CD8-positive, alpha-beta memory T cell (primary cell): ENCODE measurements at regions not wholly inside any gene's neighbourhood (a gene's known extent, or its start where the extent isn't known, plus 50 kb on each side); places are given as distances from the start of the nearest gene placed in this dataset.
"Not testable (repeated sequence)": the region's sequence is repeated elsewhere in the genome, so short reads cannot be mapped to it uniquely, and the experiment has no call there.

Experiments used
- CTCF ChIA-PET: fragments of 350-600 bp; sonication (Branson Sonifier 250); formaldehyde crosslinking; loops from one replicate; lab custom pipeline; 2021; ENCODE audit warnings: antibody characterized with exemption; lab: Charles Lee
- POLR2A ChIA-PET: fragments of 350-600 bp; sonication (Branson Sonifier 250); formaldehyde crosslinking; loops from one replicate; lab custom pipeline; 2021; ENCODE audit warnings: antibody characterized with exemption; lab: Charles Lee
- DNase-seq, 5 donors: peaks; one replicate each; pipeline versions ENCODE4 v3.0.0 to v3.0.0-alpha.2; 2020 to 2022; ENCODE audit warnings: mixed read lengths in 1 of 5
- H3K27ac ChIP-seq: one replicate; pipeline ENCODE4 v1.7.0; 2013; ENCODE audit warnings: low read depth, mild to moderate bottlenecking, low read length, moderate library complexity
- H3K27me3 ChIP-seq: 2 replicates; pipeline ENCODE4 v1.7.0; 2013; ENCODE audit warnings: low read length, mild to moderate bottlenecking; ENCODE audit not compliant: insufficient read depth, poor library complexity, severe bottlenecking
- H3K36me3 ChIP-seq: 2 replicates; pipeline ENCODE4 v1.7.0; 2013; ENCODE audit warnings: mild to moderate bottlenecking, low read length, moderate library complexity; ENCODE audit not compliant: insufficient read depth
- H3K4me1 ChIP-seq: 2 replicates; pipeline ENCODE4 v1.7.0; 2013; ENCODE audit warnings: mild to moderate bottlenecking, low read length, moderate library complexity; ENCODE audit not compliant: insufficient read depth
- H3K4me3 ChIP-seq: 2 replicates; pipeline ENCODE4 v1.7.0; 2013; ENCODE audit warnings: mild to moderate bottlenecking, low read length
- H3K9me3 ChIP-seq: 2 replicates; pipeline ENCODE4 v1.7.0; 2013; ENCODE audit warnings: mild to moderate bottlenecking, low read length
- H3K27ac Mint-ChIP-seq, 8 donors: one replicate each; pipeline ENCODE4 v1.8.0; 2020 to 2021; ENCODE audit warnings: mixed read lengths in 8 of 8, mild to moderate bottlenecking in 6 of 8, inconsistent platforms in 3 of 8, moderate library complexity in 3 of 8
- H3K27me3 Mint-ChIP-seq, 2 donors: one replicate each; pipeline ENCODE4 v1.8.0; 2020 to 2021; ENCODE audit warnings: mixed read lengths in 2 of 2, mild to moderate bottlenecking in 1 of 2, moderate library complexity in 1 of 2
- H3K36me3 Mint-ChIP-seq, 3 donors: one replicate each; pipeline ENCODE4 v1.8.0; 2020 to 2021; ENCODE audit warnings: mixed read lengths in 3 of 3, inconsistent platforms in 1 of 3, mild to moderate bottlenecking in 1 of 3
- H3K4me1 Mint-ChIP-seq, 3 donors: one replicate each; pipeline ENCODE4 v1.8.0; 2020 to 2021; ENCODE audit warnings: mixed read lengths in 3 of 3, inconsistent platforms in 1 of 3, mild to moderate bottlenecking in 1 of 3
- H3K4me3 Mint-ChIP-seq, 7 donors: one replicate each; pipeline ENCODE4 v1.8.0; 2020 to 2021; ENCODE audit warnings: mixed read lengths in 7 of 7, mild to moderate bottlenecking in 6 of 7, moderate library complexity in 4 of 7, inconsistent platforms in 2 of 7
- H3K9me3 Mint-ChIP-seq, 5 donors: one replicate each; pipeline ENCODE4 v1.8.0; 2020 to 2022; ENCODE audit warnings: mixed read lengths in 5 of 5, mild to moderate bottlenecking in 3 of 5, moderate library complexity in 2 of 5, inconsistent platforms in 1 of 5

GRCh38 chr4:34289489-34289888 lies 1954.8 kb downstream of the ARAP2 start:
- Mint-ChIP-seq H3K27ac (no peak overlapping the region), H3K4me1 (no peaks in the 10 kb centered on the region), H3K27me3 (no peaks in the 10 kb centered on the region), H3K4me3 (no peak overlapping the region), H3K36me3 (no peaks in the 10 kb centered on the region), H3K9me3 (peaks cover 0 to 26% (median 2%) of the 10 kb centered on the region in 5 donors)
- DNase-seq = no peak
- Histone ChIP-seq H3K4me3 (no peak overlapping the region), H3K27ac (no peak overlapping the region), H3K9me3 (no peaks in the 10 kb centered on the region), H3K36me3 (no peaks in the 10 kb centered on the region), H3K27me3 (no peaks in the 10 kb centered on the region), H3K4me1 (no peaks in the 10 kb centered on the region)
- ChIA-PET CTCF (no interaction called here), POLR2A (no interaction called here)

GRCh38 chr4:34289962-34290361 lies 1954.4 kb downstream of the ARAP2 start:
- Histone ChIP-seq H3K4me3 (no peak overlapping the region), H3K27me3 (no peaks in the 10 kb centered on the region), H3K36me3 (no peaks in the 10 kb centered on the region), H3K4me1 (no peaks in the 10 kb centered on the region), H3K27ac (no peak overlapping the region), H3K9me3 (no peaks in the 10 kb centered on the region)
- Mint-ChIP-seq H3K36me3 (no peaks in the 10 kb centered on the region), H3K27me3 (no peaks in the 10 kb centered on the region), H3K4me1 (no peaks in the 10 kb centered on the region), H3K4me3 (no peak overlapping the region), H3K9me3 (peaks cover 0 to 30% (median 2%) of the 10 kb centered on the region in 5 donors), H3K27ac (no peak overlapping the region)
- no peak for DNase-seq
- POLR2A ChIA-PET = no interaction called here
- CTCF ChIA-PET = no interaction called here

GRCh38 chr4:34293459-34293858 lies 1950.9 kb downstream of the ARAP2 start:
- Mint-ChIP-seq H3K36me3 (no peaks in the 10 kb centered on the region), H3K9me3 (peaks cover 0 to 38% (median 2%) of the 10 kb centered on the region in 5 donors), H3K27ac (no peak overlapping the region), H3K4me3 (no peak overlapping the region), H3K4me1 (no peaks in the 10 kb centered on the region), H3K27me3 (no peaks in the 10 kb centered on the region)
- DNase-seq = no peak
- ChIA-PET CTCF (no interaction called here), POLR2A (no interaction called here)
- Histone ChIP-seq H3K27me3 (no peaks in the 10 kb centered on the region), H3K36me3 (no peaks in the 10 kb centered on the region), H3K9me3 (no peaks in the 10 kb centered on the region), H3K4me3 (no peak overlapping the region), H3K4me1 (no peaks in the 10 kb centered on the region), H3K27ac (no peak overlapping the region)

- POLR2A ChIA-PET = no interaction called here
These were observed 1934.9 kb downstream of the ARAP2 start for GRCh38 chr4:34309383-34309906.

GRCh38 chr4:34318773-34319172 lies 1925.5 kb downstream of the ARAP2 start:
- H3K27me3 ChIP-seq = no peaks in the 10 kb centered on the region
- H3K4me1 ChIP-seq = no peaks in the 10 kb centered on the region
- Mint-ChIP-seq H3K9me3 (peaks cover 0 to 23% (median 0%) of the 10 kb centered on the region in 5 donors), H3K27ac (no peak overlapping the region), H3K4me1 (no peaks in the 10 kb centered on the region), H3K27me3 (no peaks in the 10 kb centered on the region), H3K36me3 (no peaks in the 10 kb centered on the region), H3K4me3 (no peak overlapping the region)
- CTCF ChIA-PET = no interaction called here
- no peaks in the 10 kb centered on the region for H3K9me3 ChIP-seq
- no peak for DNase-seq
- H3K4me3 ChIP-seq = no peak overlapping the region
- POLR2A ChIA-PET = no interaction called here
- no peak overlapping the region for H3K27ac ChIP-seq
- no peaks in the 10 kb centered on the region for H3K36me3 ChIP-seq

More at GRCh38 chr4:34309383-34309906, 1934.9 kb downstream of the ARAP2 start:
- H3K27me3 Mint-ChIP-seq = no peaks in the 10 kb centered on the region
- no peak overlapping the region for H3K27ac ChIP-seq
- no peak overlapping the region for H3K27ac Mint-ChIP-seq
- H3K9me3 Mint-ChIP-seq = peaks cover 0 to 17% (median 5%) of the 10 kb centered on the region in 5 donors
- H3K36me3 ChIP-seq = no peaks in the 10 kb centered on the region
- CTCF ChIA-PET = no interaction called here
- peaks cover 0 to 1% (median 0%) of the 10 kb centered on the region in 3 donors for H3K36me3 Mint-ChIP-seq
- no peak overlapping the region for H3K4me3 ChIP-seq
- no peaks in the 10 kb centered on the region for H3K4me1 Mint-ChIP-seq
- no peak overlapping the region for H3K4me3 Mint-ChIP-seq
- no peaks in the 10 kb centered on the region for H3K27me3 ChIP-seq
- no peaks in the 10 kb centered on the region for H3K9me3 ChIP-seq
- no peaks in the 10 kb centered on the region for H3K4me1 ChIP-seq
- no peak for DNase-seq

GRCh38 chr4:34323549-34324320 lies 1920.6 kb downstream of the ARAP2 start:
- H3K36me3 ChIP-seq = no peaks in the 10 kb centered on the region
- ChIA-PET CTCF (no interaction called here), POLR2A (no interaction called here)
- no peak overlapping the region for H3K4me3 ChIP-seq
- H3K4me1 ChIP-seq = no peaks in the 10 kb centered on the region
- H3K27me3 ChIP-seq = no peaks in the 10 kb centered on the region
- no peaks in the 10 kb centered on the region for H3K4me1 Mint-ChIP-seq
- no peaks in the 10 kb centered on the region for H3K27me3 Mint-ChIP-seq
- H3K27ac Mint-ChIP-seq = no peak overlapping the region
- no peak overlapping the region for H3K27ac ChIP-seq
- no peak for DNase-seq
- peaks cover 0 to 2% (median 0%) of the 10 kb centered on the region in 3 donors for H3K36me3 Mint-ChIP-seq
- H3K9me3 ChIP-seq = no peaks in the 10 kb centered on the region
- peaks cover 2 to 33% (median 6%) of the 10 kb centered on the region in 5 donors for H3K9me3 Mint-ChIP-seq
- H3K4me3 Mint-ChIP-seq = no peak overlapping the region

- no peaks in the 10 kb centered on the region for H3K27me3 ChIP-seq
- H3K27ac Mint-ChIP-seq = no peak overlapping the region
- no peak overlapping the region for H3K4me3 Mint-ChIP-seq
- no peaks in the 10 kb centered on the region for H3K9me3 ChIP-seq
- H3K27me3 Mint-ChIP-seq = no peaks in the 10 kb centered on the region
- no peaks in the 10 kb centered on the region for H3K4me1 ChIP-seq
- peaks cover 3 to 33% (median 6%) of the 10 kb centered on the region in 5 donors for H3K9me3 Mint-ChIP-seq
- peaks cover 0 to 2% (median 0%) of the 10 kb centered on the region in 3 donors for H3K36me3 Mint-ChIP-seq
- DNase-seq = no peak
- no peaks in the 10 kb centered on the region for H3K4me1 Mint-ChIP-seq
- no peak overlapping the region for H3K4me3 ChIP-seq
- no peaks in the 10 kb centered on the region for H3K36me3 ChIP-seq
- POLR2A ChIA-PET = no interaction called here
- CTCF ChIA-PET = no interaction called here
- H3K27ac ChIP-seq = no peak overlapping the region
These were observed 1915.4 kb downstream of the ARAP2 start for GRCh38 chr4:34328939-34329338.

GRCh38 chr4:34335156-34335555 lies 1909.2 kb downstream of the ARAP2 start:
- H3K36me3 Mint-ChIP-seq, H3K36me3 ChIP-seq, H3K9me3 ChIP-seq, H3K4me1 ChIP-seq, H3K4me3 Mint-ChIP-seq, H3K27me3 Mint-ChIP-seq, POLR2A ChIA-PET, H3K4me1 Mint-ChIP-seq, H3K27ac ChIP-seq, H3K27me3 ChIP-seq, CTCF ChIA-PET, H3K4me3 ChIP-seq, DNase-seq: not testable (repeated sequence)
- peak overlapping the region in 1 of 8 donors; percentile 32 for H3K27ac Mint-ChIP-seq
- H3K9me3 Mint-ChIP-seq = peaks cover 1 to 27% (median 8%) of the 10 kb centered on the region in 5 donors
